OCI-LY7 (cell line): ENCODE measurements at regions not wholly inside any gene's neighbourhood (a gene's known extent, or its start where the extent isn't known, plus 50 kb on each side); places are given as distances from the start of the nearest gene placed in this dataset.

ENCODE experiments used
- EZH2phosphoT487 ChIP-seq: fragments of 200-600 bp; sonication (generic); IDR thresholded peaks from 2 replicates; pipeline ENCODE4 v1.6.1; 2018; ENCODE audit warnings: low read depth, borderline replicate concordance, mild to moderate bottlenecking, mixed run types, antibody characterized with exemption, low read length, moderate library complexity, mixed read lengths
- TF ChIP-seq, protein P1 (sequence below): fragments of 200-600 bp; sonication (generic); conservative IDR thresholded peaks from 2 replicates; pipeline ENCODE4 v1.5.1; 2014; ENCODE audit warnings: mild to moderate bottlenecking, antibody characterized with exemption, low read length, moderate library complexity, mixed read lengths

DNA sequence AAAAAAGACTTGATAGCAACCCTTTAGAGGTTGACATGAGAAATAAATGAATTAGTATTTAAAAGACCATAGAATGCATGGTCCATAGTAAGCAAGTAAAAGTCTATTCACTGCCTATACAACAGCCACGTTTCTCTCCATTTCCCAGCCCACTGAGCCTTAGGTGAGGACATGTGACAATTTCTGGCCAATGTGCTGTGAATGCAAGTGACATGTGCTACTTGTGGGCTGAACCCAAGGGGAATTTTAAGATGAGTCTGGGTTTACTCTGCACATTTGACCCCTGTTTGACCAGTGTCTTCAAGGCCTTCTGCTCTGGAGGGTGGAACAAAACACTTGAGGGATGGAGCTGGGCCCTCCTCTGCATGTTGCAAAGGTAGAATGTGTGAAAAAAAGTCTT is 384.4 kb upstream of the KLF6 start:
- TF ChIP-seq, protein P1, sequence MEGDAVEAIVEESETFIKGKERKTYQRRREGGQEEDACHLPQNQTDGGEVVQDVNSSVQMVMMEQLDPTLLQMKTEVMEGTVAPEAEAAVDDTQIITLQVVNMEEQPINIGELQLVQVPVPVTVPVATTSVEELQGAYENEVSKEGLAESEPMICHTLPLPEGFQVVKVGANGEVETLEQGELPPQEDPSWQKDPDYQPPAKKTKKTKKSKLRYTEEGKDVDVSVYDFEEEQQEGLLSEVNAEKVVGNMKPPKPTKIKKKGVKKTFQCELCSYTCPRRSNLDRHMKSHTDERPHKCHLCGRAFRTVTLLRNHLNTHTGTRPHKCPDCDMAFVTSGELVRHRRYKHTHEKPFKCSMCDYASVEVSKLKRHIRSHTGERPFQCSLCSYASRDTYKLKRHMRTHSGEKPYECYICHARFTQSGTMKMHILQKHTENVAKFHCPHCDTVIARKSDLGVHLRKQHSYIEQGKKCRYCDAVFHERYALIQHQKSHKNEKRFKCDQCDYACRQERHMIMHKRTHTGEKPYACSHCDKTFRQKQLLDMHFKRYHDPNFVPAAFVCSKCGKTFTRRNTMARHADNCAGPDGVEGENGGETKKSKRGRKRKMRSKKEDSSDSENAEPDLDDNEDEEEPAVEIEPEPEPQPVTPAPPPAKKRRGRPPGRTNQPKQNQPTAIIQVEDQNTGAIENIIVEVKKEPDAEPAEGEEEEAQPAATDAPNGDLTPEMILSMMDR: no peak
- TF ChIP-seq EZH2phosphoT487: no peak
